Brain microvascular endothelial cell (primary cell): ENCODE measurements at regions not wholly inside any gene's neighbourhood (a gene's known extent, or its start where the extent isn't known, plus 50 kb on each side); places are given as distances from the start of the nearest gene placed in this dataset.

Experiments
- DNase-seq: peaks from one replicate; pipeline ENCODE4 v3.0.0-alpha.2; 2020
- H3K27ac ChIP-seq: fragments of 250-450 bp; sonication (Bioruptor Pico); 2 replicates; pipeline ENCODE4 v1.5.1; 2020; ENCODE audit warnings: mild to moderate bottlenecking, moderate library complexity
- H3K27me3 ChIP-seq: fragments of 250-450 bp; sonication (Bioruptor Pico); replicated peaks from 2 replicates; pipeline ENCODE4 v1.5.1; 2020; ENCODE audit warnings: mild to moderate bottlenecking
- H3K36me3 ChIP-seq: fragments of 250-450 bp; sonication (Bioruptor Pico); replicated peaks from 2 replicates; pipeline ENCODE4 v1.5.1; 2020; ENCODE audit warnings: mild to moderate bottlenecking
- H3K4me3 ChIP-seq: 2 replicates; pipeline ENCODE4 v1.5.1; 2011; ENCODE audit warnings: low read depth, mild to moderate bottlenecking, control low read depth, low read length, moderate library complexity
- in situ Hi-C: cut with HindIII; loops from 2 replicates; pipeline ENCODE4 v1.10.0; 2017; ENCODE audit warnings: low sequenced_read_pairs, low pct_ligation_motif_present
- TF ChIP-seq, protein P1 (sequence below): IDR thresholded peaks from 2 replicates; pipeline ENCODE4 v1.5.1; 2011; ENCODE audit warnings: low read depth, mild to moderate bottlenecking, moderate library complexity, low read length, control low read depth, inconsistent platforms; ENCODE audit errors: missing control alignments

DNA sequence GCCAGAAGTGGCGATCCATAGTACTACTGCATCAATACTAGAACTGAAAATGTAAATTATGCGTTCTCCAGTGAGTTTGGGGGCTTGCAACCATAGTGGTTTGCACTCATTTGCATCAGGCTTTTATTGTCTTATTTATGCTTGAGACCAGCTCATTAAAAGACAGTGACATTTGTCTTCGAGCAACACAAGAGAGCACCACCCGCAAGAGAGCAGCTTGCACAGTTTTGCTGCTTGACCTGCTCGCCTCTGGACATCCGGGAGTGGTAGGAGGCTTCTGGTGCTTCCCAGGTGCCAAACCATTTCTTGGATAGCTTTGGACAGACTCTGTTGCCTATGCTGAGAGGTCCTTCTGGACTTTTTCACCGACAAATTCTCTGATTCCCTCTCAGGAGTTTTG, 294.6 kb downstream of the MEX3B start:
- in situ Hi-C loops = no loop called here
- DNase-seq = no peak
- TF ChIP-seq, protein P1, sequence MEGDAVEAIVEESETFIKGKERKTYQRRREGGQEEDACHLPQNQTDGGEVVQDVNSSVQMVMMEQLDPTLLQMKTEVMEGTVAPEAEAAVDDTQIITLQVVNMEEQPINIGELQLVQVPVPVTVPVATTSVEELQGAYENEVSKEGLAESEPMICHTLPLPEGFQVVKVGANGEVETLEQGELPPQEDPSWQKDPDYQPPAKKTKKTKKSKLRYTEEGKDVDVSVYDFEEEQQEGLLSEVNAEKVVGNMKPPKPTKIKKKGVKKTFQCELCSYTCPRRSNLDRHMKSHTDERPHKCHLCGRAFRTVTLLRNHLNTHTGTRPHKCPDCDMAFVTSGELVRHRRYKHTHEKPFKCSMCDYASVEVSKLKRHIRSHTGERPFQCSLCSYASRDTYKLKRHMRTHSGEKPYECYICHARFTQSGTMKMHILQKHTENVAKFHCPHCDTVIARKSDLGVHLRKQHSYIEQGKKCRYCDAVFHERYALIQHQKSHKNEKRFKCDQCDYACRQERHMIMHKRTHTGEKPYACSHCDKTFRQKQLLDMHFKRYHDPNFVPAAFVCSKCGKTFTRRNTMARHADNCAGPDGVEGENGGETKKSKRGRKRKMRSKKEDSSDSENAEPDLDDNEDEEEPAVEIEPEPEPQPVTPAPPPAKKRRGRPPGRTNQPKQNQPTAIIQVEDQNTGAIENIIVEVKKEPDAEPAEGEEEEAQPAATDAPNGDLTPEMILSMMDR = no peak
- no peaks in the 10 kb centered on the region for H3K27me3 ChIP-seq
- no peaks in the 10 kb centered on the region for H3K36me3 ChIP-seq
- no peak overlapping the region for H3K27ac ChIP-seq
- no peak overlapping the region for H3K4me3 ChIP-seq

DNA sequence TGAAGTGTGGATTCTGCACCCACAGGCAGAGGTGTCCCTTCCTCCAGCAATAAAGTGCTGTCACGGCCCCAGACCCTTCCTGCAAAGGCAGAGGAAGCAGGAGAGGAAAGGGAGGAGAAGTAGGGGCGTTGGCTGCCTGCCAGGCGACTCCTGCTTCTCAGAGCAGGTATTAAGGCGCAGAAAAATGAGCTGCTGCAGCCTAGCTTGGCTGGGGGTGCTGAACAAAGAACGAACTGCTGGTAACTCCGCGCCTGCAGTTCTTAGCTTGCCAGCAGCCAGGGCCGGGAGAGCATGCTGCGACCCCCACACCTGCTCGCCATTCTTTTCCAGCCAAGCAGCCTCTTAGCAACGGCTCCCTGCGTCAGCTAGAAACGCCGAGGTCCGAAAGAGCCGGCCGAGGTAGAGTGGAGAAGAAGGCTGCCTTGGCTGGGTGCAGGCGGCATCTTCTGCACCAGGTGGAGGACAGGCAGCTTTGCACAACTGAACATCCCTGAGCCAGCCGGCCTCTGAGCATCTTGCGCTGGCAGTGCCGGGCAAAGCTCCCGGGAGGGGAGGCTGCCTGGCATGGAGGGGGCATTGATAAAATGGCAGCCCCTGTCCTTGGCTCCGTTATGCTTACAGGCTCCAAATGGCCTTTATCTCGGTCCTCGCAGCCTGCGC, 296.0 kb downstream of the MEX3B start:
- Histone ChIP-seq H3K4me3 (no peak overlapping the region), H3K36me3 (no peaks in the 10 kb centered on the region), H3K27ac (no peak overlapping the region), H3K27me3 (no peaks in the 10 kb centered on the region)
- no peak for DNase-seq
- in situ Hi-C loops = no loop called here
- TF ChIP-seq, protein P1 = no peak

- no peaks in the 10 kb centered on the region for H3K27me3 ChIP-seq
- in situ Hi-C loops = no loop called here
- no peak overlapping the region for H3K27ac ChIP-seq
- no peak overlapping the region for H3K4me3 ChIP-seq
- TF ChIP-seq, protein P1 = no peak
- no peak for DNase-seq
- H3K36me3 ChIP-seq = no peaks in the 10 kb centered on the region
Measured at GRCh38 chr15:81747482-81747881, 298.3 kb downstream of the MEX3B start.

DNA sequence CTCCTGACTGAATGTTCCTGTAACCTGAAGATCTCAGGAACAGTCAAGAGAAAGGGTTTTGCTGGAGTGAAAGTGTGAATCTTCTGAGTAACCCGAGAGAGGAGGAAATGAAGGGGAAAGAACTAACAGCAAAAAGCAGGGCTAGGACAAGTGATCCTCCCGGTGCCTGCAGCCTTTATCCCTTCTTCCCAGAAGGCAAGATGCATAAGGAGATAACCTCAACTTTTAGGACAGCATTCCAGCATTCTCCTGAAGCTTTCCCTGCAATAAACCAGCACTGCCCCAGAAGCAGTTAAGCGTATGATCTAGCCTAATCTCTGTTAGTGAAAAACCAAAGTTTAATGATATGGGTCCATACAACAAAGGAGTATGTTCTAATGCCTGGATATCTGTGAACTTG, 298.8 kb downstream of the MEX3B start:
- Histone ChIP-seq H3K36me3 (no peaks in the 10 kb centered on the region), H3K27me3 (no peaks in the 10 kb centered on the region), H3K27ac (no peak overlapping the region), H3K4me3 (no peak overlapping the region)
- in situ Hi-C loops = no loop called here
- DNase-seq = no peak
- TF ChIP-seq, protein P1 = no peak

DNA sequence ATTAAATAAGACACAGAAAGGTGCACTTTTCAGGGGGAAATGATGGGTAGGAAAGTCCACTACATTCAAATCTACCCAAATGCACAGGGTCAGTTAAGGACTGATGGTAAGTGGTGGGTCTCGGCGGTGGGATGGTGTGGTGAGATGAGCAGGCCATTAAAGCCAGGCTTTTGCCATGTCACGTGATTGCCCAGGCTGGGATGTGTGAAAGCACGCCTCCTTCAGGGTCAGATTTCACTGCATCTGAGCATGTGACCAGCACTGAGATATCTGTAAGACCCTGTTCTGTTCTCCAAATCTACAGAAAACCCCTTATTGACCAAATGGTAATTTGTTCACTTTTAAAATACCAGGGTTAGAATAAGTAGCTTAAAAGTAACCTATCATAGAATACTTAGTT, 301.5 kb downstream of the MEX3B start:
- Histone ChIP-seq H3K27ac (no peak overlapping the region), H3K36me3 (no peaks in the 10 kb centered on the region), H3K4me3 (no peak overlapping the region), H3K27me3 (no peaks in the 10 kb centered on the region)
- in situ Hi-C loops = no loop called here
- DNase-seq = no peak
- TF ChIP-seq, protein P1 = no peak

- H3K4me3 ChIP-seq = no peak overlapping the region
- no peak for DNase-seq
- TF ChIP-seq, protein P1 = no peak
Measured at GRCh38 chr15:81740416-81740815, 305.4 kb downstream of the MEX3B start.

More at GRCh38 chr15:81740416-81740815, 305.4 kb downstream of the MEX3B start:
- no peak overlapping the region for H3K27ac ChIP-seq
- H3K36me3 ChIP-seq = no peaks in the 10 kb centered on the region
- in situ Hi-C loops = no loop called here
- H3K27me3 ChIP-seq = no peaks in the 10 kb centered on the region
